ENCODE measurements at regions not wholly inside any gene's neighbourhood (a gene's known extent, or its start where the extent isn't known, plus 50 kb on each side); places are given as distances from the start of the nearest gene placed in this dataset.
A peak's percentile ranks its signal among the peaks of the same experiment; 100 is the strongest.

DNA sequence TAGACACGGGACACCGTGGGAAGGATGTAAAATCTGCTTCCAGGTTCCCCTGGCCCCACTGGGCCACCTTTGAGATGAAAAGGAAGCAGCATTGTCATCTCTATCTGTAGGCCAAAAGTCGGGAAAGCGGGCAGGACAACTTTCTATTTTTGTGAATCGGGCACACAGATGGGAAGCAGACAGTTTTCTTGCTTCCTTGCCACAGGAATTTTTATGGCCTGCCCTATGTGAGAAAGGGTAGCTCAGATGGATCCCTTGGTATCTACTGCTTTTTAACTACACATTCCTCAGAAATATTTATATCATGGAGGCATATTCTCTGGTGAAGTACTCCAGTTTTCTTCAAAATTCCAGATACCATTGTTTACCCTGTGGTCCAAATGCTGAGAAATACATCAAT, 735.5 kb downstream of the CBLN2 start:
- Histone ChIP-seq H3K36me3 (ENCODE audit: control insufficient read depth, insufficient read depth, low read length) (no peaks in the 10 kb centered on the region), H3K27me3 (replicated peaks; ENCODE audit: control insufficient read depth, insufficient read depth, low read length) (no peaks in the 10 kb centered on the region), H3K4me3 (replicated peaks; ENCODE audit: low read depth, low read length) (no peak overlapping the region)
- TF ChIP-seq, protein P1, sequence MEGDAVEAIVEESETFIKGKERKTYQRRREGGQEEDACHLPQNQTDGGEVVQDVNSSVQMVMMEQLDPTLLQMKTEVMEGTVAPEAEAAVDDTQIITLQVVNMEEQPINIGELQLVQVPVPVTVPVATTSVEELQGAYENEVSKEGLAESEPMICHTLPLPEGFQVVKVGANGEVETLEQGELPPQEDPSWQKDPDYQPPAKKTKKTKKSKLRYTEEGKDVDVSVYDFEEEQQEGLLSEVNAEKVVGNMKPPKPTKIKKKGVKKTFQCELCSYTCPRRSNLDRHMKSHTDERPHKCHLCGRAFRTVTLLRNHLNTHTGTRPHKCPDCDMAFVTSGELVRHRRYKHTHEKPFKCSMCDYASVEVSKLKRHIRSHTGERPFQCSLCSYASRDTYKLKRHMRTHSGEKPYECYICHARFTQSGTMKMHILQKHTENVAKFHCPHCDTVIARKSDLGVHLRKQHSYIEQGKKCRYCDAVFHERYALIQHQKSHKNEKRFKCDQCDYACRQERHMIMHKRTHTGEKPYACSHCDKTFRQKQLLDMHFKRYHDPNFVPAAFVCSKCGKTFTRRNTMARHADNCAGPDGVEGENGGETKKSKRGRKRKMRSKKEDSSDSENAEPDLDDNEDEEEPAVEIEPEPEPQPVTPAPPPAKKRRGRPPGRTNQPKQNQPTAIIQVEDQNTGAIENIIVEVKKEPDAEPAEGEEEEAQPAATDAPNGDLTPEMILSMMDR (IDR thresholded peaks at IDR 0.05; ENCODE audit: insufficient read depth, low read length, poor library complexity, severe bottlenecking): no peak
- no peak for DNase-seq (ENCODE audit: extremely low read depth, insufficient read length)

DNA sequence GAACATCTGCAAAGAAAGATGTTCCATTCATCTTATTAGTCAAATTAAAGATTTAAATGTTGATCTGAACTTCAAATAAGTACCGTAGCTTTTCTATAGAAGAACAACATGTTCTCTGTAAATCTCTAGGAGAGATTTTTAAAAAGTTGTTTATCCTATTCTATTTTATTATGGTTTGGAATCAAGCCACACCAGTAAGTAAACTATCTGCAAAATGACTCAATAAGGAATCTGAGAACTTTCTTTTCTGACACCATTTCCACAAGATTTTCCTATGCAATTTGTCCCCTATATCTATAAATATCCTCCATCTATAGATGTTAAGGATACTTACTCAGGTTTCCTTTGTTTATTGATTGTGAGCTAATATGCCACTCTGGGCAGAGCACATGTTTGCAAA, 736.6 kb downstream of the CBLN2 start:
- no peaks in the 10 kb centered on the region for H3K36me3 ChIP-seq (ENCODE audit: control insufficient read depth, insufficient read depth, low read length)
- no peak overlapping the region for H3K4me3 ChIP-seq (replicated peaks; ENCODE audit: low read depth, low read length)
- TF ChIP-seq, protein P1 (IDR thresholded peaks at IDR 0.05; ENCODE audit: insufficient read depth, low read length, poor library complexity, severe bottlenecking): no peak
- H3K27me3 ChIP-seq (replicated peaks; ENCODE audit: control insufficient read depth, insufficient read depth, low read length): no peaks in the 10 kb centered on the region
- DNase-seq (ENCODE audit: extremely low read depth, insufficient read length): no peak

DNA sequence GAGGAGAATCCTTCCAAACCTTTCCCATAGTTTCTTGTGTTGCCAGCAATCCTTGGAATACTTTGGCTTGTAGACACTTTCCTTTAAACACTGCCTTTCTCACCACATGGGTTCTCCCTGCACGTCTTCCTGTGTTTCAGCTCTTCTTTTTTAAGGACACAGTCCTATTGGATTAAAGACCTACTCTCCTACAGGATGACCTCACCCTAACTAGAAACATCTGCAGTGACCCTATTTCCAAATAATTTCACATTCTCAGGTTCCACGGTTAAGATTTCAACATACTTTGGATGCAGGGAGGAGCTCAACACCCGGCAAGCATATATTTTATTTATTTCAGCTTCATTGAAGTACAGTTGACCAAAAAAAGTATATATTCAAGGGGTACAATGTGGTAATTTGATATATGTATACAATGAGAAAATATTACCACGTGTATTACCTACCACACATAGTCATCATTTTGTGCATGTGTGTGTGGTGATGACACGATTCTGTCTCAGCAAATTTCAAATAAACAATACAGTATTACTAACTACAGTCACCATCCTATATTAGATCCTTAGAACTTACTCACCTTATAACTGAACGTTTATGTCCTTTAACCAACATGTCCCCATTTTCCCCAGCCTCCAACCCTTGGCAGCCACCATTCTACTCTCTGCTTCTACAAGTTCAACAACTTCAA, 745.0 kb downstream of the CBLN2 start:
- Histone ChIP-seq H3K36me3 (ENCODE audit: control insufficient read depth, insufficient read depth, low read length) (no peaks in the 10 kb centered on the region), H3K27me3 (replicated peaks; ENCODE audit: control insufficient read depth, insufficient read depth, low read length) (no peaks in the 10 kb centered on the region), H3K4me3 (replicated peaks; ENCODE audit: low read depth, low read length) (no peak overlapping the region)
- TF ChIP-seq, protein P1 (IDR thresholded peaks at IDR 0.05; ENCODE audit: insufficient read depth, low read length, poor library complexity, severe bottlenecking): no peak
- DNase-seq (ENCODE audit: extremely low read depth, insufficient read length): no peak

DNA sequence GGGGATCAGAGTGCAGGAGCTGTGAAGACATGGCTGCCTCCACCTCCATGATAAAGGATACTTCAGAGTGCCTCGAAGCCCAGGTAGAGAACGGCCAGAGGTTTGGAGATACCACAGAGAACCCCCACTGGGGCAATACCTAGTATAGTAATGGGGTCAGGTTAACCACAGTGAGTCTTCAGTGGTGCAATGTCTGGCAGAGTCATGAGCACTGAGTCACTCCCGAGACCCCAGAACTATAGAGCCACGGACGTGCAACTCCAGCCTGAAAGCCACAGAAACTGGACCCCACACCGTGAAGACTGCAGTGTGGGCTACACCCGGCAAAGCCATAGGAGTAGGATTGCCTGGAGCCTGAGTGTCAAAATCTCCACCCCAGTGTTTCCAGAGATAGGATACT, 746.6 kb downstream of the CBLN2 start:
- Histone ChIP-seq H3K27me3 (replicated peaks; ENCODE audit: control insufficient read depth, insufficient read depth, low read length) (no peaks in the 10 kb centered on the region), H3K4me3 (replicated peaks; ENCODE audit: low read depth, low read length) (no peak overlapping the region), H3K36me3 (ENCODE audit: control insufficient read depth, insufficient read depth, low read length) (no peaks in the 10 kb centered on the region)
- TF ChIP-seq, protein P1 (IDR thresholded peaks at IDR 0.05; ENCODE audit: insufficient read depth, low read length, poor library complexity, severe bottlenecking): no peak
- DNase-seq (ENCODE audit: extremely low read depth, insufficient read length): no peak

DNA sequence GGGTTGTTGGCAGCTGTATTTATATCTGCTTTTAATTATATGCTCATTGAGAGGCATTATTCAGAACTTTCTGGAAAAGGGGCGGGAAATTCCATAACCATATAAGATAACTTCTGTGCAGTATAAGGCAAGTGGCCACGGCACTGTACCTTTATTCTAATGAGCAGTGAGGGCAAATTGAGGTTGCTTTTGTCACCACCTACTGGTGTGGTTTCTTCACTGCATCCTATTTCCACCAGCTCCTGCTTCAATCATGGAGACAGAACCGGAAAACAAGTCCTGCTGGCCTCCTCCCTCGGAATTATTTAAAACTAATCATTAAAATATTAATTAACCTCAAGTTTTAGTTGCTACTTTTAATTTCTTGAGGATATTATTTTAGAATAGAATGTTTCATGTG, 759.4 kb downstream of the CBLN2 start:
- TF ChIP-seq, protein P1 (IDR thresholded peaks at IDR 0.05; ENCODE audit: insufficient read depth, low read length, poor library complexity, severe bottlenecking): peak; percentile 20
- H3K36me3 ChIP-seq (ENCODE audit: control insufficient read depth, insufficient read depth, low read length): no peaks in the 10 kb centered on the region
- H3K27me3 ChIP-seq (replicated peaks; ENCODE audit: control insufficient read depth, insufficient read depth, low read length): no peaks in the 10 kb centered on the region
- no peak for DNase-seq (ENCODE audit: extremely low read depth, insufficient read length)
- H3K4me3 ChIP-seq (replicated peaks; ENCODE audit: low read depth, low read length): no peak overlapping the region

DNA sequence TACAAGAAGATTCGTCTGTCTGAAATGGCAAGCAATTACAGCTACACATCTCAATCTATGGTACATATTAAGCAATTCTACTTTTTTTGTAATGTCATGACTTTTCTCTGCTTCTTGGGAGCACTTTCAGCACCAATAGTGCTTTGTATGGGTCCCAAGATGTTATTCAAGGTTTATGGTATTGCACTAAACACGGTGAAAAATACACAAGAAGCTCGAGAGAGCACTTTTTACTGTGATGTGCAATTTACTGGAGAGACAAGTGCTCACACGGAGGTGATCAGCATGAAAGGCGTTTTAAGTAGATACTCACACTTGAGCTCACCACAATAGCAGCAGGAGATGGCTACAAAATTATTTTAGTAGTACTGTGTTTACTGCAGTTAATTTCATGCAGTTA, 783.6 kb downstream of the CBLN2 start:
- no peak overlapping the region for H3K4me3 ChIP-seq (replicated peaks; ENCODE audit: low read depth, low read length)
- DNase-seq (ENCODE audit: extremely low read depth, insufficient read length): no peak
- H3K36me3 ChIP-seq (ENCODE audit: control insufficient read depth, insufficient read depth, low read length): no peaks in the 10 kb centered on the region
- no peaks in the 10 kb centered on the region for H3K27me3 ChIP-seq (replicated peaks; ENCODE audit: control insufficient read depth, insufficient read depth, low read length)
- TF ChIP-seq, protein P1 (IDR thresholded peaks at IDR 0.05; ENCODE audit: insufficient read depth, low read length, poor library complexity, severe bottlenecking): no peak
